ENCODE measurements at regions not wholly inside any gene's neighbourhood (a gene's known extent, or its start where the extent isn't known, plus 50 kb on each side); places are given as distances from the start of the nearest gene placed in this dataset.

GRCh38 chr11:43576320-43576802 is 104.2 kb upstream of the HSD17B12 start:
- no peak for DNase-seq

DNA sequence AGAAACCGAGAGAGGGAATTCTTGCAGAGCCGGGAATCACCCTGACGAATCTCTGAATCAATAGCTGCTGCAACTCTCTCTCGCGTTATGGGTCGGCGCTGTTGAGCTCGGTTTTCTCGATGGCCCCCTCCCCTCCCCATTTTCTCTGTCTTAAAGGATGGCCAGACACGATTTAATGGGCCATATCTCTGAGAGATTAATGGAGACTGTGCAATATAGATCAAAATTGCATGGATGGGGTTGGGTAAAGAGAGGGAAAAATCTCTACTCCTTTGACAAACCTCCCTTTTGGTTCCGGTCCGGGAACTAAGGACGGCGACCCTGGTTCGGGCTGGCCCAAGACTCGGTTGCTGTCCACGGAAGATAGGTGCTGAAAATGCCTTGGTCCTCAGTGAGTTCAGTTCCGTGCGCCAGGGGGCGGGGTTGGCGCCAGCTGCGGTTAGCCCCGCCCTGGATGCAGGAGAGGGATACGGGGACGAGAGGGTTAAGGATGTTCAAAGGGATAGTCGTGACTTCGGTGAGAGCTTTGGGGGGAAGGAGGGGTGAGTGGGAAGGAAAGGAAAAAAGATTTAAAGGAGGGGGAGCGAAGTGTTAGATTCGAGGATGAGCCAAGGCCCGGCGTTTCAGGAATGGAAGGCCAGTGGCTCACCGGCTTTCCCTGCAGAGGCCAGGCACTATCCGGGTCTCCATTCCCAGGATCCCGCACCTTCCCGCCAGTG is 103.6 kb upstream of the HSD17B12 start:
- no peak for DNase-seq

DNA sequence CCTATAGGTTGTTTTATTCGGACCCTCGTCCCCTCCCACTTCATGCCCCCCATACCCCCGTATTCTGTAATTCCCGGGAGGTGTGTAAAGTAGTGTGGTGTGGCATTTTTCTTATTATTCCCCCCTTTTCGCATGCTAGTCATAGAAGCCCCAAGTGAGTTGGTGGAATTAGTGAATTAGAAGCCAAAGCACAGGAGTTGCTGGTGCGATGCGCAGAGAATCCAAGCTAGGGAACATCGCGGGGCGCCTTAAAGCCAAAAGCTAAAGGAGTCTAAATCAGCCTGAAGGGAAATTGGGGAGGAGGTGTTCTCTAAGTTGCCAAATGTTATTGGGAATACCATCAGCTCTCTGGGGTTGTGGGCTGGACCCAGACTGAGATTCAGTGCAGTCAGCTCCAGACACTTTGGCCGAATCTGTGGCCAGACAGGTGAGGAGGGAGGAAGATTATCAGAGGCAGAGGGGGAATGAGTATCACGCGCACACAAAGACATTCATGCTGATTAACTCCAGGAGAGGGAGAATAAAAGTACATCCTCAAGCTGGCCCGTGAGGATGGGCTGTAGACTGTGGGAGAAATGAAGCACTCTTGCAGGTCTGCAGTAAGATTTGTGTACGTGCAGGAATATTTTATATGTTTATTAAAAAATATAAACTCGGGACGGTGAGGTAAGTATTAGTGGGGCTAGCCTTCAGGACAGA is 102.8 kb upstream of the HSD17B12 start:
- DNase-seq = no peak

DNA sequence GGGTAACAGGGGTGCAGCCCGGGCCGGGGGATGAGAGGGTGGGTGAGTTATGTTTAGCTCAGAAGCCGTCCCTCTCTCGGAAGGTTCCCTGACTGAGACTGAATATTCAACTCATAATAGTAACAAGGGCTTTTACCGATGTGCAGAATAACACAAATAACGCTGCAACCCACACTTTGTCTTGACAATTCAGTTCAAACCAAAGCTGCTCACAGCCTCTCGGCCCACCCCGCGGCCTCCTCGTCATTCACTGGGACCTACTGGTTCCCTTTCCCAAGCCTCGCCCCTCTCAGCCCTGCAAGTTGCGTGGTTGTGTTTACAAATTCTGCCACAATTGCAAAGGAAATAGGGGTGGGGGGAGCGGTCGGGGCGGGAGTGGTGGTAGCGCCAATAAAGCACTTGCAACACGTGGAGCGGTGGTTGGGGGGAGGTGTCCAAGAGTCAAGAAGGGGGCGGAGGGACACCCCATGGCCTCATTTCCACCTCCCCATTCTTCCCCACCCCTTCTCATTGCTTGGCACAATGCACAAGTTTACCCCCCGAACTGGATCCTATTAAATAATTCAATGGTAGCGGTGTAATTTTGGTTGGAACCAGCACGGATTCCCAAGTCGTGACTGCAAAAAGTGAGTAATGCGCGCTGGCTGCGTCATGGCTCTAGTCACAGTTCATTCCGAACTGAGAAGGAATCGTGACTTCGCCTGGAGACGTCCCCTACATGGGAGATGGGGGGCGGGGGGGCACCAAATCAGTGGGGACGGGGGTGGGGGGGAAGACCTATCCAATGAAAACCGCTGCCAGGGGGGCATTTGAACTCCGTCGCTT is 102.0 kb upstream of the HSD17B12 start:
- no peak for DNase-seq

DNA sequence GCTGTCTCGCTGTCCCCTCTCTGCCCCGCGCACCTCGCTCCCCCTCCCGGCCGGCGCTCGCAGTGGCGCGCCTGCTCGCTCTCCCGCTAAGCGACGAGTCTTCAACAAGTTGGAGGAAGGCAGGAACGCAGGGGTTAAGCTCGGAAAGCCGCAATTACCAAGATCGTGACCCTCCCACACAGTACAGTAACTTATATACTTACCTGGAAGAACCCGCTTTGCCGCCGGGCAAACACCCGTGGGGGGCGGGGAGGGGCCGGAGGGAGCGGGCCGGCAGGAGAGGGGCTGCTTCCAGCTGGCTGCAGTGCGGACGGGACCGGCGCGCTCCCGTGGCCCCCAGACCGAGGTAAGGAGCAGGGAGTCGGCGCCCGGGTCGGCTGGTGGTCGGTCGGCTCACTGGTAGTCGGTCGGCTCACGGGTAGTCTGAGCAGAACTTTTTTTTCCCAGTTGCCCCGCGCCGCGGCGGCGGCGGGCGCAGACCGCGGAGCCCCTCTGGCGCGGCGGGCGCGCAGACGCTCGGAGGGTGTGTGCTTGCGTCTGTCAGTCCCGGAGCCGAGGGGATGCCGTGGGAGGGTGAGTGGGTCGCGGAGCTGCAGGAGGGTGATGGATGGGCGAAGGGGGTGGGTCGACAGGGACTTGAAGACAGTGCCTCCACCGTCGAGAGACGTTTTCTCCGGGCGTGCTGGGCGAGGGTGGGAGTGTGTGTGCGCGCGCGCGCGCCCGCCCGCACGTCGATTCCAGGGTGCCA is 101.2 kb upstream of the HSD17B12 start:
- no peak for DNase-seq

- DNase-seq = no peak
These were observed 100.6 kb upstream of the HSD17B12 start for GRCh38 chr11:43579919-43580276.

DNA sequence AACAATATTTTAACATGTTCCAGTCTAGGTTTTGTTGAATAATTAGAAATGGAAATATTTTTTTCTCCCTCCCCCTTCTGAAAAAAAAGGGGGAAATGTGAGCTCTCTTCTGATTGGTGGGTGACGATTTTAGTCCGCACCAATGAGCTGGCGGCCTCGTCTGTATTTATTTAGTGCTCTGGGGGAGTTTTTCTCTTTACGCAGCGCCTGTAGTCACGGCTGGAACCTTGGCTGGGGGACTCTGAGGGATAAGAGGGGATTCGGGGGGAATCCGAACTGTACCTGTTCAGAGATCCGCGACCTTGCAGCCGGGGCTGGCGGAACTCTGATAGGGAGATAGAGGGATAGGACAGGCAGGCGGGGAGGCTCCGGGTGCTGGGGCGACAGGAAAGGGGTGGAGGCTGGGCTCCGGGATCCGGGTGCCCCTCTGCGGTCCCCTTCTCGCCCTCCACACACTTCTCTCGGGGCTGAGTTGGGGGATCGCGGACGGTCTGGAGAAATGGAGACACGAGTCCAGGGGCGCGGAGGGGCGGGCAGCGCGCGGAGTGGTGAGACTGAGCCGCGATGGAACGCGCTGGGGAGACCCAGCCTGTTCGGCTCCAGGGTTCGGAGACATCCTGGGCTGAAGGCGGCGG is 99.7 kb upstream of the HSD17B12 start:
- no peak for DNase-seq

- DNase-seq = no peak
These were observed 99.0 kb upstream of the HSD17B12 start for GRCh38 chr11:43581370-43582023.

DNA sequence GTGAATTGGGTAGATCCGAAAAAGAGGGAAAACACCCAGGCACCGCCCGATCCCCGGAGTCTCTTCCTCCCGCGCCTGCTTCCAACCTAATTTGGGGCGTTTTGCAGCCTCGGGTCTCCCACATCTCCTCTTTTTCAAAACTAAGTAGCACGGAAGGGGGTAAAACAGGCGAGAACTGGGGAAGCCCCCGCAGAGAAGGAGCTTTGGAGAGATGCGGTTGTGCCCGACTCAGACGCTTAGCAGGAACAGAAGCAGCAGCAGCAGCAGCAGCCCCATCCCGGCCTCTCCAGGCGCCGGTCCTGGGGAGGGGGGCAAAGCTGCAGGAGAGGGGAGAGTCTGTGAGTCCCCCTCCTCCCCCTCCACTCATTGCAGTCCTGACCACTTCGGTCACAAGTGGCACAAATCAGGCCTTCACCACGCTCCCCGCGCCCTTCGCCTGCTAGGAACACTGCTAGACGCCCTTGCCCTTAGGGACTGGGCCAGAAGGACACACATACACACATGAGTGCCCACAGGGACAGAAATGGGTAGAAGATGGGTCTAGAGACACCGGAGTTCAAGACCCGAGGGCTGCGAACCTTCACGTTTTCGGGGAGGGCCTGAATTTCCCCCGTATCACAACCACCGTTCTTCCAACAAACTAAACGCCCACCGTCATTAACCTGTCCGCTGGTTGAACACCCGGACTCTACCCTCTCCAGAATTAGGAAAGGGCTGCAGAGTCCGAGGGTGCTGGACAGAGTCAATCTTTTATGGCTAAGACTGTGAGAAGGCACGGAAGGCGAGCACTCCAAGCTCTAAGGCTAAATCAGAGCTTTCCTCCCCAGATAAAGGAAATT is 98.3 kb upstream of the HSD17B12 start:
- DNase-seq = no peak

DNA sequence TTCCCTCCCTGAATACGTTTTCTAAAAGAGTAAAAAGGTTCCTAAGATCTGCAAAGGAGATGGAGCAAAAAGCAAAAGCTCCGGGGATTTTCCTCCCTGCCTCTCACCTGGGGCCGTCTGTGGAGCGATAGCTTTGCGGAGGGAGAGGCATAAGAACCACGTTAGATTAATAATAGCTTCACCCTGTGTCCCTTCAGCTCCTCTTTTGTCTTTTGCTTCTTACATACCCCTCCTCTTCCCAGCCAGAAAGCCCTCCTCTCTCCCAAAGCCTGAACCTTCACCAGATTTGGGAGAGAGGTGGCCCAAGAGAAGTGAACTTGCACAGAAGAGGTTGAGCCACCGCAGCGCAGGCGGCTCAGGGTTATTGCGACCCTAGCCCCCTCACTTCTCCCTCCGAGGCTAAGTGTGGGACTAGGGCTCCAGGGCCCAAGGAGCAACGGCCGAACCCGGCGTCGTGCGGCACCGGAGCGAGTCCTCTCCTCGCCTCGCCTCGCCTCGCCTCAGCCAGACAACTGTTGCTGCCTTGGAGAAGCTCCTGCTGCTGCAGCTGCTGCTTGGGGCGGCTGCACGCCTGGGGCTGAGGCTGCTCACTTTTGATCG is 97.6 kb upstream of the HSD17B12 start:
- DNase-seq = no peak

DNA sequence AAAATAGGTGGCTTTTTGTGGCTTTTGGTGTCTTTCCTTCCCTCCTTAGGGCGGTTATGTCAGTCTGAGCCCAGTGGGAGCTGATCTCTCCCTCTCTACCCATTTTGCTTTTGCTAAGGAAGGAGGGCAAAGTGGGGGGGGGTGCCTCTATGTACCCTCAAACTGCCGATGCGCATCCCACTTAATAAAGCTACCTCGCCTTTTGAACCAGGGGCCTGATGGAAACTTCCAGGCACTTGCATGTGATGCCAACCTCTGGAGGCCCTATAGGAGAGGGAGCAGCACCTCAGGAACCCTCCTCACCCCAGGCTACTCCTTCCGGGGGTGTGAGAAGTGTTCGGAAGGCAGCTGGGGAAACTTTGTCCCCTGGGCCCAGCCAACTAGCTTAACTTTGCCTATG is 97.0 kb upstream of the HSD17B12 start:
- no peak for DNase-seq

DNA sequence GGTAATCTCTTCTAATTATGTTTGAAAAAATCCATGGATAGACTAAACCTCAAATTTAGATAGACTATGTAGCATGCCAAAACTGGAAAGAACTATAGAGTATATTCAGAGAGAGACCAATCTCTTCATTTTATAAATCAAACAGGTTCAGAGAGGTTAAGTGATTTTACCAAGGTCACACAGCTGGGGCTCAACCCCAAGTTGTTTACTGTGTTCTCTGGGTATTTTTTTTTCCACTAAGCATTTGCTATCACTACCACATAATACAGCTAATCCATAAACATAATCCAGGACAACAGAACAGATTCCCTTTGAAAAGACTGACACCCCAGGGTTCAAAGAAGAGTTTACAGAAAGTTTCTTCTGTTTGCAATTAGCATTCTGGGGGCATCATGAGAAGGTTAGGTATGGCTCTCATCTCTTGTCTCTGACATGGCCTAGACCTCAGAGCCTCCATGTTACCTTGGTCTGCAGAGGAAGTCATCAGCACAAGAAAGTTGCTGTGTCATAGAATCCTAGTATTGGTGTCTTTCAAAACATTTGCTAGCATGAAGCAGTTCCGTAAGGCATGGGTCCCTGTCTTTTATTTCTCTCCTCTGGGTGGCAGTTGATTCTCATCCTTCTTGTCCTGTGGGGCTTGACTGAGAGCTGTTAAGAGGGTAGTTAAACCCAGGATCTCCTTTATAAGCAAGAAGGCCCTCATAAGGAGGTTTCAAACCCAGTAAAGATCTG is 94.5 kb upstream of the HSD17B12 start:
- DNase-seq = no peak

DNA sequence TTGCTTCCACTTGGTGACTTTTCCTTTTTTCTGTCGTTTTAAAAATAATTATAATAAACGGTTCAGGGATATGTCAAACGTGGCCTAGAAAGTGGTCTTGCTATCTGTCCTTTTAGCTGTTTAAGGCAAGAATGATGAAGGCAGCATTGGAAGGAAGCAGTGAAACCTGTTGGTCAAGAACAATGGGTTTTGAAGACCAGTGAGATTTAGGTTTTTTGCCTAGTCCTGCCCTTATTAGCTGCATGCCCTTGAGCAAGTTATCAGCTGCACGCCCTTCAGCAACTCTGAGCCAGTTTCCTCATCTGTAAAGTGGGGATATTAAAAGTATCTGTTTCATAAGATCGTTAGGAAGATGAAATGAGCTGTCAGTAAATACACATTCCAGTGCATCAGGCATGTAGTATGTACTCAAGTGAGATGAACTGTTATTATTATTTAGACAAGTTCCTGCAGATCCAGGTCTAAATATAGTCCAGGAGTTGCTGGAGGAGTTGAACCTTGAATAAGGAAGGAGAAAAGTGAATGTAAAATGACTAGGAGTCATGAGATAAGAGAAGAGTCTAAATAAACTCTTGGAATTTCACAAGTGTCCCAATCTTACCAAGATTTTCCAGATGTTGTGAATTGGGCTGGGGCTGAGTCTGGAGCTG is 90.8 kb upstream of the HSD17B12 start:
- no peak for DNase-seq

DNA sequence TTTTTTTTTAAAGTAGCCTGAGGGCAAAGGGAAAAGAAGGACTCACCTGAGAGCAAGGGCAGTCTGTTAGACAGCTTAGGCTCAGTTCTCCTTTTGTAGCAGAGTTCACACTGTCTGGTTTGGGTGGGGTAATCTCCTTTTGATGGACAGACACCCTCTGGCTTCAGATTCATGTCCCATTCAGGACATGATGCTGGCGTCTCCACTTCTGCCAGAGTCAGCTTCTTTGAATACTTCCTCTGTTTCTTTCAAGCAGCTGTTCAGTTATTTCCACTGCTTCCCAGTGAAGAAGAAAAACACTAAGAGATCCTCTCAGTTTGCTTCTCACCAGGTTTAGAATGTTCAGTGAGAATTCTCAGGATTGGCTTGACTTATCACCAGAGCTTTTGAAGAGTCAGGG is 79.0 kb upstream of the HSD17B12 start:
- DNase-seq = no peak

- DNase-seq = no peak
These were observed 77.9 kb upstream of the HSD17B12 start for GRCh38 chr11:43602670-43603069.

DNA sequence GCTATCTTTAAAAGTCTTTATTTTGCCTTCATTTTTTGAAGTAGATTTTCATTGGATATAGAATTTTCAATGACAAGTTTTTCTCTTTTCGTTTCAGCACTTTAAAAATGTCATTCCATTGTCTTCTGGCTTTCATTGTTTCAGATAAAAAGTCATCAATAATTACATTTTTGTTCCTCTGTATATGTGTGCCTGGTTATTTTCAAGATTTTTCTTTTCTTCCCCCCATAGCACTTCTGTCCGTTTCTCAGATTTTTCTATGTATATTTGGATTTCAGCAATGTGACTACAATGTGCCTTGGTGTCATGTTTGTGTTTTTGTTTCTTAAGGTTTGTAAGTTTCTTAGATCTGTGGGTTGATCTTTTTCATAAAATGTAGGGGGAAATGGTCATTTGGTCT is 66.3 kb upstream of the HSD17B12 start:
- DNase-seq = no peak

DNA sequence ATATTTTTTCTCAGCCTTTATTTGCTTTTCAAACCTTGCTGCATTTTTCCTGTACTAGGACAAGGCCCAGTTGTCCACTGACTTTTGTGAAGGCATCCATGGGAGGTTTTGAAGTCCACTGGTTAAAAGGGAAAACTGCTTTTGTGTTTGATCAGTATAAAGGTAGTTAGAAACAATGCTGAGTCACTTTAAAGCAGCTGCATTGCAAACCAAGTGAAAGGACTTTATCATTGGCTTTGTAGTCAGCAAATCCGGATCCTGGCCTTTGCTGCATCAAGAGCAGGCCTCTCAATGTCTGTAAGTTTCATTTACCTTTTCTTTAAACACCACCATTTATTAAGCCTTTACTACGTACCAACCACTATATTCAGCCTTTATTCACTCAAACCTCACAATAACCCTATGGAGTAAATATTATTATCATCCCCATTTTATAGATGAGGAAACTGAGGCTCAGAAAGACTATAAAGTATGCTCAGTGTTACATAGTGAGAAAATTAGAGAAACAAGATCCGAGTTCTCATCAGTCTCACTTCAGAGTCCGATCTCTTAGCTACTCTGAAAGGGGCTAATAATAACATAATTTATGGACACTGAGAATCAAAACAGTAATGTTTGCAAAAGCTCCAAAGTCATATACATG is 60.6 kb upstream of the HSD17B12 start:
- DNase-seq = no peak

DNA sequence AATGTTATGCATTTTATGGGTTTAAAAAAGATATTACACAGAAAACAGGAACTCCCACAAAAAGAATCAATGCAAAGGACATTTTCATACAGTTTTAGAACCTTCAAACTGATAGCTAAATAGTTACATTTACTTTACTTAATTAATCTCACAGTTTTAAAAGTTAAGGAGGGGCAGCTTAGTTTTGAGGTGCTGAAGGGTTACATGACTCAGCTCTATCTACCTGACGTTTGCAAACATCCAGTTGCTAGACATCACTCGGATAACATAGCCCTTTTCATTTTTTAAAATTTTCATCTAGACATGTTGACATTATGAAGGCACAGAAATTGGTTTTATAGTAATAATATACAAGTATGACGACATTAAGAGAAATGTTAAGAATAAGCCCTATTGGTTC is 53.7 kb upstream of the HSD17B12 start:
- no peak for DNase-seq
